Kidney capillary endothelial cell (primary cell): ENCODE measurements at regions not wholly inside any gene's neighbourhood (a gene's known extent, or its start where the extent isn't known, plus 50 kb on each side); places are given as distances from the start of the nearest gene placed in this dataset.
A peak's percentile ranks its signal among the peaks of the same experiment; 100 is the strongest.
"Not testable (repeated sequence)": the region's sequence is repeated elsewhere in the genome, so short reads cannot be mapped to it uniquely, and the experiment has no call there.

Source experiments
- DNase-seq: peaks from one replicate; pipeline ENCODE4 v3.0.0-alpha.2; 2018; ENCODE audit warnings: low spot score

GRCh38 chr1:192906334-192906733 lies 97.5 kb downstream of the RGS2 start:
- DNase-seq: no peak

- DNase-seq: no peak
These were observed 98.9 kb downstream of the RGS2 start for GRCh38 chr1:192907545-192908243.

- DNase-seq: not testable (repeated sequence)
These were observed 103.2 kb downstream of the RGS2 start for GRCh38 chr1:192911896-192912656.

GRCh38 chr1:192913683-192914082 lies 104.8 kb downstream of the RGS2 start:
- no peak for DNase-seq

- DNase-seq: no peak
These were observed 105.3 kb downstream of the RGS2 start for GRCh38 chr1:192914092-192914491.

- no peak for DNase-seq
These were observed 105.9 kb downstream of the RGS2 start for GRCh38 chr1:192914696-192915095.

- no peak for DNase-seq
These were observed 107.2 kb downstream of the RGS2 start for GRCh38 chr1:192916021-192916420.

GRCh38 chr1:192918259-192918658 lies 109.4 kb downstream of the RGS2 start:
- no peak for DNase-seq

GRCh38 chr1:192920412-192920811 lies 111.6 kb downstream of the RGS2 start:
- DNase-seq: no peak

GRCh38 chr1:192925609-192926008 lies 116.8 kb downstream of the RGS2 start:
- no peak for DNase-seq

- no peak for DNase-seq
These were observed 117.9 kb downstream of the RGS2 start for GRCh38 chr1:192926736-192927135.

GRCh38 chr1:192927496-192927895 lies 118.7 kb downstream of the RGS2 start:
- no peak for DNase-seq

GRCh38 chr1:192929597-192929996 lies 120.8 kb downstream of the RGS2 start:
- no peak for DNase-seq

GRCh38 chr1:192933744-192934143 lies 124.9 kb downstream of the RGS2 start:
- DNase-seq: no peak

- DNase-seq: peak; percentile 41
These were observed 122.7 kb downstream of the UCHL5 start for GRCh38 chr1:192936313-192937018.

GRCh38 chr1:192937128-192937527 lies 122.0 kb downstream of the UCHL5 start:
- DNase-seq: no peak

- no peak for DNase-seq
These were observed 119.7 kb downstream of the UCHL5 start for GRCh38 chr1:192939440-192939839.

GRCh38 chr1:192940658-192941057 lies 118.5 kb downstream of the UCHL5 start:
- no peak for DNase-seq

GRCh38 chr1:192941722-192942411 lies 117.3 kb downstream of the UCHL5 start:
- DNase-seq: no peak

- DNase-seq: no peak
These were observed 116.1 kb downstream of the UCHL5 start for GRCh38 chr1:192943108-192943507.

GRCh38 chr1:192943522-192943921 lies 115.6 kb downstream of the UCHL5 start:
- no peak for DNase-seq

GRCh38 chr1:192945390-192946130 lies 113.6 kb downstream of the UCHL5 start:
- no peak for DNase-seq
